ENCODE measurements at regions not wholly inside any gene's neighbourhood (a gene's known extent, or its start where the extent isn't known, plus 50 kb on each side); places are given as distances from the start of the nearest gene placed in this dataset.

GRCh38 chr12:84542289-84542688 lies 370.3 kb downstream of the SLC6A15 start:
- DNase-seq (ENCODE audit: low read depth): no peak
- no peak overlapping the region for H3K4me3 ChIP-seq (ENCODE audit: low read depth, low read length)
- TF ChIP-seq CTCF (IDR thresholded peaks at IDR 0.05; ENCODE audit: low read depth, low read length, missing control alignments): no peak

- DNase-seq (ENCODE audit: low read depth): no peak
- no peak overlapping the region for H3K4me3 ChIP-seq (ENCODE audit: low read depth, low read length)
- no peak for TF ChIP-seq CTCF (IDR thresholded peaks at IDR 0.05; ENCODE audit: low read depth, low read length, missing control alignments)
Observed at GRCh38 chr12:84537666-84538065, 374.9 kb downstream of the SLC6A15 start.

- no peak for TF ChIP-seq CTCF (IDR thresholded peaks at IDR 0.05; ENCODE audit: low read depth, low read length, missing control alignments)
- DNase-seq (ENCODE audit: low read depth): no peak
Observed at GRCh38 chr12:84512751-84513150, 399.8 kb downstream of the SLC6A15 start.

GRCh38 chr12:84508851-84509260 lies 403.7 kb downstream of the SLC6A15 start:
- no peak for DNase-seq (ENCODE audit: low read depth)
- no peak for TF ChIP-seq CTCF (IDR thresholded peaks at IDR 0.05; ENCODE audit: low read depth, low read length, missing control alignments)
- H3K4me3 ChIP-seq (ENCODE audit: low read depth, low read length): no peak overlapping the region

More at GRCh38 chr12:84512751-84513150, 399.8 kb downstream of the SLC6A15 start:
- no peak overlapping the region for H3K4me3 ChIP-seq (ENCODE audit: low read depth, low read length)

- no peak overlapping the region for H3K4me3 ChIP-seq (ENCODE audit: low read depth, low read length)
- no peak for DNase-seq (ENCODE audit: low read depth)
- TF ChIP-seq CTCF (IDR thresholded peaks at IDR 0.05; ENCODE audit: low read depth, low read length, missing control alignments): peak; percentile 45
Observed at GRCh38 chr12:84507956-84508850, 404.4 kb downstream of the SLC6A15 start.

GRCh38 chr12:84506282-84506681 lies 406.3 kb downstream of the SLC6A15 start:
- H3K4me3 ChIP-seq (ENCODE audit: low read depth, low read length): no peak overlapping the region
- TF ChIP-seq CTCF (IDR thresholded peaks at IDR 0.05; ENCODE audit: low read depth, low read length, missing control alignments): no peak
- no peak for DNase-seq (ENCODE audit: low read depth)
